Kidney epithelial cell (primary cell): ENCODE measurements at regions not wholly inside any gene's neighbourhood (a gene's known extent, or its start where the extent isn't known, plus 50 kb on each side); places are given as distances from the start of the nearest gene placed in this dataset.

Source experiments
- DNase-seq: peaks from one replicate; pipeline ENCODE4 v3.0.0-alpha.2; 2010; ENCODE audit warnings: low read depth
- H3K27me3 ChIP-seq: 2 replicates; pipeline ENCODE4 v1.6.0; 2011; ENCODE audit warnings: low read length; ENCODE audit not compliant: control insufficient read depth, insufficient read depth
- H3K36me3 ChIP-seq: 2 replicates; pipeline ENCODE4 v1.5.1; 2011; ENCODE audit warnings: low read length; ENCODE audit not compliant: control insufficient read depth, insufficient read depth
- H3K4me3 ChIP-seq: 2 replicates; pipeline ENCODE4 v1.5.1; 2011; ENCODE audit warnings: low read depth, mild to moderate bottlenecking, control low read depth, low read length
- TF ChIP-seq, protein P1 (sequence below): IDR thresholded peaks from 2 replicates; pipeline ENCODE4 v1.5.1; 2011; ENCODE audit warnings: mild to moderate bottlenecking, moderate library complexity, low read length, control low read depth, inconsistent platforms; ENCODE audit not compliant: insufficient read depth, poor library complexity, severe bottlenecking

DNA sequence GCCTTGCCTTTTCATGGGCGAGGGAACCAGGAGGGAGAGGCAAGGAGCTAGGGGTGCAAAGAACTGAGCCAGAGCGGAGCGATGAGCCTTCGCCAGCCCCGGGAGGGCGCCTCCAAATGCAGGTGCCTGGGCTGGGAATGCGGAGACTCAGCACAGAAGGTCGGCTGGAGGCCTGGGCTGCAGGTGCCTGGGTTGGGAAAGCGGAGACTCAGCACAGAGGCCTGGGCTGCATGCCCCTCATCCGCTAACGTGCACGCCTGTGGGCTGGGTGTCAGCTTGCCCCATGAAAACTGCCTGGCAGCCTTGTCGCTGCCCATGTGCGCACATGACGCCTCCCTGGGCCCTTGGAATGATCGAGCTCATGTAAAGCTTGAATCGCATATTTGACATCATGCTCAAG, 51.8 kb downstream of the POM121L12 start:
- no peak for DNase-seq
- TF ChIP-seq, protein P1, sequence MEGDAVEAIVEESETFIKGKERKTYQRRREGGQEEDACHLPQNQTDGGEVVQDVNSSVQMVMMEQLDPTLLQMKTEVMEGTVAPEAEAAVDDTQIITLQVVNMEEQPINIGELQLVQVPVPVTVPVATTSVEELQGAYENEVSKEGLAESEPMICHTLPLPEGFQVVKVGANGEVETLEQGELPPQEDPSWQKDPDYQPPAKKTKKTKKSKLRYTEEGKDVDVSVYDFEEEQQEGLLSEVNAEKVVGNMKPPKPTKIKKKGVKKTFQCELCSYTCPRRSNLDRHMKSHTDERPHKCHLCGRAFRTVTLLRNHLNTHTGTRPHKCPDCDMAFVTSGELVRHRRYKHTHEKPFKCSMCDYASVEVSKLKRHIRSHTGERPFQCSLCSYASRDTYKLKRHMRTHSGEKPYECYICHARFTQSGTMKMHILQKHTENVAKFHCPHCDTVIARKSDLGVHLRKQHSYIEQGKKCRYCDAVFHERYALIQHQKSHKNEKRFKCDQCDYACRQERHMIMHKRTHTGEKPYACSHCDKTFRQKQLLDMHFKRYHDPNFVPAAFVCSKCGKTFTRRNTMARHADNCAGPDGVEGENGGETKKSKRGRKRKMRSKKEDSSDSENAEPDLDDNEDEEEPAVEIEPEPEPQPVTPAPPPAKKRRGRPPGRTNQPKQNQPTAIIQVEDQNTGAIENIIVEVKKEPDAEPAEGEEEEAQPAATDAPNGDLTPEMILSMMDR, result no peak
- Histone ChIP-seq H3K36me3 (no peaks in the 10 kb centered on the region), H3K4me3 (no peak overlapping the region), H3K27me3 (no peaks in the 10 kb centered on the region)

DNA sequence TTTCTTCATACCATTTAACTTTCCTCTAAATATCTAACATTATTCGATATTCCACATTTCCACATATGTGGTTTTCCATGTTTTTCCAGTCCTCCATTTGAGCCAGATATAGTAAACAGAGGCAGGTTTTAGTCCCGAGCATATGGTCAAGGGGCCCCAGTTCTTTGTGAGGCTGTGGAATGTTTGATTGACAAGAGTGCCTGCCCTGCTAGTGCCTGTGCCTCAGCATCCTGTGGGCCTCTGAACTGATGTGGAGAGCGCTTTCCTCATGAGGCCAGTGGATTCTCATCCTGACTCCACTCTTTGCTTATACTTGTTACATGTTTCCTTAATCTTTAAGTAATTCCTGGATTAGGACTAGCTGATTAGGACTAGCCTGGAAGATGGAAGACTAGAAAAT, 58.8 kb downstream of the POM121L12 start:
- DNase-seq, result no peak
- TF ChIP-seq, protein P1, result no peak
- no peaks in the 10 kb centered on the region for H3K27me3 ChIP-seq
- no peak overlapping the region for H3K4me3 ChIP-seq
- H3K36me3 ChIP-seq, result no peaks in the 10 kb centered on the region

DNA sequence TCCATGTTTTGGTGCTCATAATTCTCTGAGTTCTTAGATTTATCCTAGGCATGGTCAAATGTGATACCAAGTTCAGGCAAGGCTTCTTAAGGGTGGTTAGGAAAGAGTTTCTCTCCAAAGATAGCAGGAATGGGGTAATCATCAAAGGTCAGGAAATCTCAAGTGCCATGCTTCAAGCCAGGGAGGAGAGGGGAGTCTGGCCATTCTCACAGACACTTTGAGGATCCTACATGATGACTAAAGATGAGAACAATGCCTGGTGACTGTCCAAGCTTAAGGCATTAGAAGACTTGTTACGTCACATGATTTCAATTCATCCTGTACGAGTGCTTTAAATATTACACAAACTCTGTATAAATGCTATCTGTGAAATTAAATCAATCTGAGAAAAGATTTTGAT, 59.4 kb downstream of the POM121L12 start:
- H3K27me3 ChIP-seq, result no peaks in the 10 kb centered on the region
- DNase-seq, result no peak

DNA sequence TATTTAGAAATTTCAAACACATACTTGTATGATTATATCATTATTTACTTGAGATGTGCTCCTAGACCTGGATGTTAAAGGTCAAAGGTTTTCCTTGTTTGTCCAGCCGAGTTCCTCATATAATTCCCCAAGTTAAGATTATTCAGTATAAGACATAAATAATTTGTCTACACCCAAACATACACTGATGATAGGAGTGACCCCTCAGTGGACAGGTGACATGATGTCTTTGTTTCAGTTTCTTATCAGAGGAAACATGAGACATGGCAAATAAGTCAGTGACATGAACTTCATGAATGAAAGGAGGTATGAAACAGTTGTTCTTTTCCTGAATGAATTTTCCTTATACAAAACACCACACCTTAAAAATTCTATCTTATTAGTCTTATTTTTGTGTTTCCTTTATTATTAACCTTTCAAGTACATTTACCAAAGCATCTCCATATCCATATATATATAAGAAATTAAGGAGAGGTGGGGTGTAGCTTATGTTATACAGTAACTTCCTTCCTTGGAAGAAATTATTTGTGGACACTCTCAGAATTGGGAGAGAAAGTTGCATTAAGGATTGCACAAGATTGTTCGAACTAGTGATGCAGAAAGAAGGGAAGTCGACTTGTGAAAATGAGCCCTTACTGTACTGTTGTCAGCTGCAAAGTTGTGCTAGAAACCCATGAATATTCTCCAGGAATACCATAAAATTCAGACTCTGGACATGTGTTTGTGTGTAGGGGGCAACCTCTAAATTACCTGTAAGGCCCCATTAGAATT, 60.5 kb downstream of the POM121L12 start:
- Histone ChIP-seq H3K4me3 (no peak overlapping the region), H3K36me3 (no peaks in the 10 kb centered on the region), H3K27me3 (no peaks in the 10 kb centered on the region)
- DNase-seq, result no peak
- TF ChIP-seq, protein P1, result no peak

More for the DNA sequence above, 59.4 kb downstream of the POM121L12 start:
- TF ChIP-seq, protein P1, result no peak
- no peaks in the 10 kb centered on the region for H3K36me3 ChIP-seq
- no peak overlapping the region for H3K4me3 ChIP-seq

DNA sequence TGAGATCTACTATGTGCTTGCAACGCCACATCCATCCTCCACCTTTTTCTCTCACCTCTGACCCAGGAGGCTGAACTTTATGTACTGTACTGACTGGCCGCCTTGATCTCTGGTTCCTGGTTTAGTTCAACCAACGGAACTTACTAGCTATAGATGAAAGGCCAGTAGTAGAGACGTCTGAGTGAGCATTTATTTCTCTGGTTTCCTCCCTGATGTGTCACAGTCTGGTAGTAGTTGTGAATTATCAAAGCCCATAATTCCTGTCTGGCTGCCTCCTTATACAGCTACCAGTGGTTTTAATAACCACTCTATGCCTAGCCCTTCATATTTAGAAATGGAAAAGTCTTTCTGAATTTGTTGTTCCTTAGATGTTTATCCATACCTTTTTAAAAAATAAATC, 64.7 kb downstream of the POM121L12 start:
- Histone ChIP-seq H3K27me3 (no peaks in the 10 kb centered on the region), H3K4me3 (no peak overlapping the region)
- no peak for DNase-seq

More for the DNA sequence above, 64.7 kb downstream of the POM121L12 start:
- no peaks in the 10 kb centered on the region for H3K36me3 ChIP-seq
- TF ChIP-seq, protein P1, result no peak
